GM21390 (cell line): ENCODE measurements at regions not wholly inside any gene's neighbourhood (a gene's known extent, or its start where the extent isn't known, plus 50 kb on each side); places are given as distances from the start of the nearest gene placed in this dataset.
A peak's percentile ranks its signal among the peaks of the same experiment; 100 is the strongest.

Experiments used
- ATAC-seq: cut with Tn5 transposase; IDR thresholded peaks from one replicate; pipeline ENCODE4 v1.9.1; 2021; ENCODE audit not compliant: unreplicated experiment

DNA sequence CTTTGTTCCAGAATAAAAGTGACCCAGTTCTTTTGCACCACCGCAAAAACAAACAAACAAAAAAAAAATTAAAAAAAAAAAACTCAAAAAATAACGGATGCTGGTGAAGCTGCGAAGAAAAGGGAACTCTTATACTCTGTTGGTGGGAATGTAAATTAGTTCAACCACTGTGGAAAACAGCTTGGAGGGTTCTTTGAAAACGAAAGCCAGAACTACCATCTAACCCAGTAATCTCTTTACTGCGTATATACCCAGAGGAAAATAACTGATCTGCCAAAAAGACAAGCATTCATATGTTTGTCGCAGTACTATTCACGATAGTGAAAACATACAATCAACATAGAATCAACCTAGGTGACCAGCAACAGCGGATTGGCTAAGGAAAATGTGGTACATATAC lies 298.9 kb upstream of the CBLB start:
- no peak for ATAC-seq

DNA sequence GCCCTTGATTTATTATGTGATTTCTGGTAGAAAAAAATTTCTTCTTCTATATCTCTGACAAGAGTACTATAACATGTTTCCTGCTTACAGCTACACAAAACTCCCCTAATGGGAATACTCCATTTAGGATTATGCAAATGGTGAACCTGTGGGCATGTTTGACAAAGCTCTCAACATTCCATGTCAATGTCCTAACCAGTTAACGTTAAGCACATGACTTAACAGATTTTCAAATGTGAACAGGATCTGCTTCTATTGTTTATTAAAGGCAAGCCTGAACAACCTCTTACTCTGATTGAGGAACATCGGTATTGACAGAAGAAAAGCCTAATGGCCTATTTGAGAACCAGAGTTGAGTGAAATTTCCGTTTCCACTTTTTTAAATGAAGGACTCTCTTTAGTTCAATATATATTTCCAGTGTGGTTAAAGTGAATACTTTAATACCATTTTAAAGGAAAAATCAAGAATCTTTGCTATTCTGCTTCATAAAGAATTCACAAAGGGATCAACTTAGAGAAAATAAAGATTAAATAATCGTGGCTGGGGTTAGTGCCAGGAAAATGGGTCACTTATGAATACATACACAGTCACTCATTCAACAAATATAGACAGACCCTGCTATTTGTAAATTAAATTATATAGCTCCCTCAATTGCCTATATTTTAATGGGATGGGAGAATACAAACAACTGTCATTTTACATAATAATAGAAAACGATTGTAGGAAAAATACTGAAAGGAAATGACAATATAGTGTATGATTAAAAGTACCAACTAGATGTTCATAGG lies 300.3 kb upstream of the CBLB start:
- ATAC-seq, result no peak

DNA sequence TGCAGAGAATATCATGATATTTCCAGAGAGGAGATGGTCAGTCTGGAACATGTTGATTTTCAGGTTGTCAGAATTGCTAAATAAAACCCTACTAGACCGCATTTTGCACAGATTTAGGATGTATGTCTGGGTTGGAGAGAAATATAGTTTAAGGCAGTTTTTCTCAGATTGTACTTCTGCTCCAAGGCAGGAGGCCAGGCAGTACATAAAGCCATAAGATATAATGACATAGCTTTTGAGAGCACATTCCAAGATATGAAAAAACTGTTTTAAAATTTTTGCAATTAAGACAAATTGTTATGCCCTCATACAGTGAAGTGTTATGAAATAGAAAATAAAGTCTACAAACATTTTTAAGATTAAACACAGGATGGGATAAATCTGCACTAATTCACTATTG lies 301.8 kb upstream of the CBLB start:
- ATAC-seq, result no peak

DNA sequence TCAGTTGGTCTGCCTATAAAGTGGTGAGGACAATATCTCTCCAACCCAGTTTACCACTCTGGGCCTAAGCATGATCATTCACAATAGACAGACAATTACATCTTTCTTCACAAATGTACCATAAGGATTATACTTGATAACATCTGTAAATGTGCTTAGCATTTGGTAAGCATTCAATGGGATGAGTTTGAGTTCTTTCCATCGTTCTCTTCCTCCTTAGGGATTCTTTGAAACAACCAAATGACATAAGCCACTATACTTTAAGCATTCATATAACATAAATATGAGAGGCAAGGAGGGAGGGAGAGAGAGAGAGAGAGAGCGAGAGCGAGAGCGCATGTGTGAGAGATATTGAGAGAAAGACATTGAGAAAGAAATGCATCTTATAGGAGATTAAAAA lies 303.3 kb upstream of the CBLB start:
- ATAC-seq, result no peak

DNA sequence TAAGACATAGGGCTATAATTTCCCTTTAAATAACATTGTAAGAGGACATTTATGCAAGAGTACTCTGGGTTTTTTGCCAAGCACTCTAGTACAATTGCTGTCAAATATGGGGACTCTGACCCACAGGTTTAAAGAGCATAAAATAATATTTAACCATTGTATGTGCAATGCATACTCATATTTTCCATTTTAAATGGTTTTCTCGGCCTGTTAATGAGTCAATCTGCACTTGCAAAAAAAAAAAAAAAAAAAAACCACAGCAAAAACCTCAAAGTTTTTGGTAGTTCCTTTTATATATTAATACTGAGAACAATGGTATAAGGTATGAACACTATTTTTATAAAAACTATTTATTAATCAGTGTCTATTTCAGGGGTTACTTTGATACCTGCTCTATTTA lies 304.0 kb upstream of the CBLB start:
- ATAC-seq, result peak; percentile 51

DNA sequence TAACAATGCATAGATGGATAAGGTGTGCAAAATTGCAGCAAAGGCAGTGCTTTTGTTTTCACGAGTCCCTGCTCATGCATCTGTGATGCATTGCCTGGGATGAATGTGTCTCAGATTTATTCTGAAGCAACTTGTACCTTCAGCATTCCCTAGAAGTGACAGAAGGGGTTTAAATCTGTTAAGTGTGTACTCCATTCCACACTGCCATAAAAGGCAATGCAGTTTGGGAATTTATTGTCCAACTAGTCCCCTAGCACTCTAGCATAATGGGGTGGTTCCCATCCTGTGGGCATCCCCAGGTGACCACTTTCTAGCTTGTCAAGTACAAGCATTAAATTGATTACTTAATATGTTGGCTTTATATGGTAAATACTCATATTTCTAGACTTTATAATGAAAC lies 306.5 kb upstream of the CBLB start:
- ATAC-seq, result no peak

DNA sequence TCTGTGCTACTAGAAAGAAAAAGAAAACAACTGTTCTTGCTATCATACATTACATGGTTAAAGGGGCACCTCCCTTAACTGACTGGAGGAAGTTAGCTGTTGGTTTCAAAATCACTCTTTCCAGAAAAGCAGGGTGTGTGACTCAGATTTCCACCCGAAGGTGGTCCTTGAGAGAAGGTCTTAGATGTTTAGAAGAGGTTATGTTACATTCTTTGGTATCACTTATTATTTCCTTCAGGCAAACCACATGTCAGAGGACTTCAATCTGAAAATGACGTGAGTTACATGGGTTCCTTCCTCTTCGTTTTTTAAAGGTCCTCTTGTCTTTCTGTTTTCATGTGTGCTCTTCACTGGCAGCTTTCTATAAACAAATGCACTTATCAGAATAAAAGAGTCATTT lies 307.9 kb upstream of the CBLB start:
- peak; percentile 82 for ATAC-seq

DNA sequence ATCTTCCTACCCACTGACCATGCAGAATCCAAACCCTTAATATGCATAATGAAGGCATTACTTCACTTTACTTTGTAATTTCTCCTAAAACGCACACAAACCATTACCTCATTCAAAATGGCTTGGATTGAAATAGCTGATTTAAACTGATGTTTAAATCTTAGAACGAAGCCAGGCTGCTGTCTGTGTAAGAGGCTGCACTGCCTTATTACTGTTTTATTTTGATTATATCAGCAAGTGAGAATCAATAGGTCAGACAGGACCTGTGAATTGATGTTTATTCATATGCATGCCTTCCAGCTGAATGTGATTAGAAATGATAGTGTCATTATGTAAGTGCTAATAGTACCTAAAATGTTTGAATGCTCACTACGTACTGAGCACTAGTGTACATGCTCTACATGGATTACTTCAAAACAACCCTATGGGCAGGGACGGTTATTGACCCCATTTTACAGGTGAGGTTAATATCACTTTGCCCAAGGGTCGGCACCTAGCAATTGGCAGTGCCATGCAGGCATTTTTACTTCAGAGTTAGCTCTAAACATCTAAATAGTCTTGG lies 314.2 kb upstream of the CBLB start:
- no peak for ATAC-seq

DNA sequence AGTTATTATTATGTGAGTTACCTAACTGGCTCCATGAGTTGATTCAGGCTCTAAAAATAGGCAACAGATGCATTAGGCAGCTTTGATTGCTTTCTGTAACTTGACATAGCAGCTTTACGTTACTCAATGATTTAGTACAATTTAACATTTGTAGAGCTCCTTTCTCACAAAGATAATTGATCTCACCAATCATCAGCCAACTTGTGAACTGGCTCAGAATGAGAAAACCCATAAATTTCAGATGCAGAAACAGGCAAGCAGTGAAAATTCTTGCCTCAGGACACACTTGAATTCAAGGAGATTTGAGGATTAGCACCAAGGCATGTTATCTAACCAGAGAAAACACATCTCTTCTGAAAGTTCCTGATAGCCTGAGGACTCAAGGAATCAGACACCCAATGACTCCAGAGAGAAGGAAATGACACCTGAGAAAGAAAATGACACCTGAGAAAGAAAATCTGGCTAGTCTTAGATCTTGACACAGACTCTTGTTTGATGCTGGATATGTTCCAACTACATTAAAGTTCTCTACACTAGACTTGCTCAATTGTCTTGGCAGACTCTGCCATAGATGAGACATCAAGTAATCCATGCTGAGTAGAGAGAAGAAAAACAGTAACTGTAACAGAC lies 315.1 kb upstream of the CBLB start:
- ATAC-seq, result peak; percentile 49

DNA sequence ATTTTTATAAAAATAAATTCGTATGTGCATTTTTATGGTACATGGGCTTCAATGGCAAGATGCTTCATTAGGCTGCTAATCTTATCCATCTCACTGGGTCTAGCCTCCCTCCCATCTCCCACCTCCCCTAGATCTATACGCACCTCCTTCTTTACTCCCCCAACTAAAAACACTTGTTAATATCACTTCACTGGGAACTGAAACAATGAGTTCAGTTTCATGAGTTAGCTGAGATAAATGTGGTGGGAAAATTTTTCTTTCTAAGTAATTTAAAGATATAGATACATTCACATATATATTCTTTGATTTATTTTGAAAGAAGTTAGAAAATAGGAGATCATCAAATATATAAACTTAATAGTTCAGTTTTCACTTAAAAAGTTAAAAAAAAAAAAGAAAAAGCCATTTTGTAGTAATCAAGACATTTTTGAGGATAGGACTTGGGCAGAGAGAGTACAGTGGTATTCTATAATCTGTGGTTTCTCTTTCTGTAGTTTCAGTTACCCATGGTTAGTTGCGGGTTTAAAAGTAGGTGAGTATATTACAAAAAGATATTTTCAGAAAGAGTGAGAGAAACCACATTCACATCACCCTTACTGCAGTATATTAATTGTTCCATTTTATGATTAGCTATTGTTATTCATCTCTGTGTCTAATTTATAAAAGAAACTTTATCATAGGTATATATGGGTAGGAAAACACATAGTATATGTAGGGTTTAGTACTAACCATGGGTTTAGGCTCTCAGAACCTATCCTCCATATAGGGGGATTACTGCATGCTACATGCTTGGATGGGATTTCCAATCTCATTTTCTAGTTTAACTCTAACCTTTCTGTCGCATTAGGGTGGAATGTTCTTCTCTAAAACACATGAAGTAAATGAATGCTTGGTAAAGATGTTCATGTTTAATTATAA lies 316.0 kb upstream of the CBLB start:
- ATAC-seq, result peak; percentile 90

DNA sequence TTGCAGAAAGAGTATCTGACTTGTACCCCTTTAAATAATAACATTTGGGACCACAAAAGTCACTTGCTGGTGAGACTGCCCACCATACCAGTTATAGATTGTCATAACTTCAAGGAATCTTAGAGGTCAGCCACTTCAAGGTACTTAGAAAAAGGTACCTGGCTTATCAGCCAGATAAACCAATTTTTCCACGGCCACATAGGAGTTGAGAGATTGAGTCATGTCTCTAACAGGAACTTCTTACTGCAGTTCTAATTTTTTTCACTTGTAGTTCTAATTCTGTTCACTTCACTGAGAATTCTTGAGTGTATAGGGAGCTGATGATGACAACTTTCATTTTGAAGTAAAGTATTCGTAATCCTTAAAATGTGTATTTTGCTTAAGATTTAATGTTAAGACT lies 317.1 kb upstream of the CBLB start:
- ATAC-seq, result no peak

DNA sequence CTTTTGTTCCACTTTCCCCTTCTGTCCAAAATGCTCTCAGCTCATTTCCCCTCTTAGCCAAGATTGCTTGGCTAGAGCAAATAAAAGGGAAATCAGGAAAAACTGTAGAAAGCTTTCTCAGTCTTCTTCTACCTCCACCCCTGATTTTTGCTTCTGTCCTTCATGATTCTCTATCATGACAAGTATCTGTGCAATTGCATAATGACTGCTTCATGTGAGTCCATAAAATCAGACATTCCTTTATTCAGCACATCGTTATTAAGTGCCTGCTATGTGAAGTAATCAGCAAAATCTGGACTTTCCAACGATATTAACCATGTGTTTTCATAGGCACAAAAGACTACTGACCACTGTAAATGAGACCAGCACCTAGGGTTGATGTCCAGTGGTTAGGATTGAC lies 321.5 kb upstream of the CBLB start:
- ATAC-seq, result no peak

DNA sequence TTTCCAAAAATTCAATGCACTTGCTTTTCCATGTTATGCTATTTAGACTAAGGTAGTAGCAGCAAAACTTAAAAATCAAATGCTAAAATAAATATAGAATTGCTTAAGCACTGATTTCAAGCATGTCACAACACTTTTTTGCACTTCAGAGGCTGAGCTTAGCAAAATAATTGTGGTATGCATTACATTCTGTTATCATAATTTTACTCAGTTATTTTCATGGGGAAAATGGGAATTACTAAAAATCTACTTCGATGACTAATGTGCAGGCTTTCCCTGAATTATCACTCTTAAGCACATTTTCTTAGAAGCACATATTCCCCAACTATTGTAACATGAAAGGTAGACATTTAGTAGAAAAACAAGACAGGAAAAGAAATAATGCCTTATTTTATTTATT lies 322.4 kb upstream of the CBLB start:
- ATAC-seq, result no peak

DNA sequence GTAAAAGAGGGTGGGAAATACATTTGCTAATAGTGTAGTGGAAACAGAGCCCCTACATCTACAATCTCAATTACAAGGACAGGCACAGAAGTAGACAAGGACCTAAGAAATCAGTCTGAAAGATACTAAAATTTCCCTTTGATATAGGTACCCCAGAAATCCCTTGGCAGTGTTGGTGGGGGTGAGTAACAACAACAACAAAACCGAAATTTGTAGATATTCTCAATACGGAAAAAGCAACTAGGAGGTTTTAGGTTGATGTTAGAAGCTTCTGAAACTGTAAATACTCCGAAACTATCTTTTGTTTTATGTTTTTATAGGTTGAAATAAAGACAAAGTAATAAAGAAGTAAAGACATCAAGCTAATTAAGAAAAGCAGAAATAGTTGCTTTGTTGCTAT lies 323.1 kb upstream of the CBLB start:
- ATAC-seq, result no peak

DNA sequence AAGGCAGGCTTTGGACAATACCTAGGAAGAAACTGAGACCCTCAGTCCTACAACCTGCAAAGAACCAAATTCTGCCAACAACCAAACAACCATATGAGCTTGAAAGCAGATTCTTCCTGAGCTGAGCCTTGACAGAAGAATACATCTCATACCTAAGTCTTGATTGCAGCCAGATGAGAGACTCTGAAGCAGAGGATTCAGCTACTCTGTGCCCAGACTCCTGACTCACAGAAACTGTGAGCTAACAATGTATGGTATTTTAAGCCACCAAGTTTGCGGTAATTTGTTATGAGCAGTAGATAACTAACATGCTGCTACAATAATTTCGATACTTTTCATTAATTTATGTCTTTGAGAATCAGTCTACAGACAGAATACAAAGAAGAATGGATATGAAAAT lies 325.1 kb upstream of the CBLB start:
- ATAC-seq, result no peak

DNA sequence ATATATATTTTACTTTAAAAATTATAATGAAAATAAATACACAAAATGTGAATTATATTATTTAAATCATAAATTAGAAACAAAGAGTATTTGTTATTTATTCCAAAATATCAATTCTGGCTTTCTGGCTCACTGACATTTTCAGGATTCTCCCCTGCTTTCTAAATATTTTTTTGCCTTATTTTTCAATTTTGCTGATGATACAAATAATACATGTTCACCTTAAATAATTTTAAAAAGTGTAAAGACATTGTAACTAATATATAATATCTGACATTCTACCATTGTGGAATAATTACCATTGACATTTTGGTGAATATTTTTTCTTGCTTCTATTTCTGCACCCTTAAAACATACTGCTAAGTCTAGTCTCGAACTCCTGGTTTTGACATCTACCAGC lies 325.9 kb upstream of the CBLB start:
- ATAC-seq, result no peak

DNA sequence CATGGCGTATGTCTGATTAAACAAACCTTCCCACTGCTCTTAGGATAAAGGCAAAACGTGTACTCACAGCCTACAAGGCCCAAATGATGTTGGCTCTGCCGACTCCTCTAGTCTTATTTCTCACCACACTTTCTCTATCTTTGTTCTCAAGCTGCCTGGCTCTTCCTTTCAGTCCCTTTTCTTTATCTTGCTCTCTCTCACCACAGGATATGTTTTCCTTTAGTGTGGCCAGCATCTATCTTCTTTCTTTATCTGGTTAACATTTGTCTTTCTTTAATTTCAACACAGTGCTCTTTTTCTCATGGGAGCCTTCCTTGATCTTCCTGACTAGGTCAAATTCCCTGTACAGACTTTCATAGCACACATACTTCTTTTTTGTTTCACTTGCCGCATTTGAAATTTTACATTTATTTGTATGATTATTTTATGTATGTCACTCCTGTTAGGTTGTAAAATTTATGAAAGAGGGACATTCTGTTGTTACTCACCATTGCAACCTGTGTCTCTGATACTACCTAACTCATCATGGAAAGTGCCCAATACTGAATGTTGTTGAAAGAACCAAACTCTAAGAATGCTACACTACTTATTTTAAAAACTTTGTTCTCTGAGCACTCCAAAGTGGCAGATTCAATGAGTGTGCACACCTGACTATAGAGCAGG lies 328.9 kb upstream of the CBLB start:
- no peak for ATAC-seq

DNA sequence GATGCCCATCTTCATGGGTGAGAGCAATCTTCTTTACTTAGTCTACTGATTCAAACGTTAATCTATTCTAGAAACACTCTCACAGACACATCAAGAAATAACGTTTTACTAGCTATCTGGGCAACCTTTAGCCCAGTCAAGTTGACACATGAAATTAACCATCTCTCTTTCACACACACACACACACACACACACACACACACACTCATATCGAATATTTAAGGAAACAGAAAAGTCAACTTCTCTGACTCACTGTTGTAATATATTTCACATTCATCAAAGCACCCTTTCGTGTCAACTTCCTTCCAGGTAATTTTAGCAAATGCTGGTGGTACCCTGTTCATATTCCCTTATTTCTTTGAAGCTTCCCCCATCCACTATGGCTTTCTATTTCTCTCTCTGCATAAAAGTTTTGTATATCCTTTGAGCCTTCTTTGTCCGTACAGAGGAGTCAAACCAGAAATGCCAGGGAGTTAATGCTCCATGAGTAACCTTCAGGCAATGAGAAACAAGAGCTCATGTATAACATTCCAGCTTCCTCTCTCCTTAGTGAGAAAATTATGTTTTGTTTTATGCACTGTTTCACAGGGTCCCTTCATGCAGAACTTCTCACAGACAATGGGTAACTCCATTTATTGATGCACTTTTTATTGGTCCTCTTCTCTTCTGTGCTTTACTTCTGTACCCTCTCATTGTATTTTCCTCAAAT lies 335.5 kb upstream of the CBLB start:
- no peak for ATAC-seq

DNA sequence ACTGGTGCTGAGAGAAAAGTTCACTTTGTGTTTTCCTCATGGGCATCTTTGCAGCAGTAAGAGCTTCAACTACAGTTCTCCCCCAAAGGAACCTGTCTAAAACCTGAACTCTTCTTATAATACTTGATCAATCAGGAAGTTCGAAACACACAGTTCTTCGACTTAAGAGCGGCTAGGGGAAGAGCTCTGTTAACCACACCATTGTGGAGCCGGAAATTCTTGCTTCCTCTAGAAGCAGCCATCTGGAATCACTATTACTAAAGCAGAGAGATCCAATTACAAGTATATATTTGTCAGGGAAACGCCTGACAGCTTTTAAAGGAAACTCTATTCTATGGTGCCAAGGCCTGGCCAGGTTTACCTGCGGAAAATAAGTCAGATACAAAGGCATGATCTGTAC lies 337.3 kb upstream of the CBLB start:
- peak; percentile 92 for ATAC-seq

DNA sequence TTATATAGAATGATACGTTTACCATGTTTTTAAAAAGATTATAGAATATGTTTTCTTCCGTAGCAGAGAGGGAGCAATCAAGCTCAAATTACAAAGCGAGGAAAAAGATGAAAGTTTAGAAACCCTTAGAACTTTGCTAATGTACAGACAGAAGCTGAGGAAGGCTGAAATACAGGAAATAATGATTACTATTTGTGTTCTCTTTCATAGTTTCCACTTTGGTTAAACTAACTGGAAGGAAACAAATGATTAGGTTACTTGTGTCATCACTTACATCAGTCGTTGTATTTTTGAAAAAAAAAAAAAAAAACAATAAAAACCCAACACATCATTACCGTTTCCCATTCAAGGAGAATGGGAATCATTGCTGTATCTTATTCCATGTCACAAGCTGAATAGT lies 337.8 kb upstream of the CBLB start:
- peak; percentile 28 for ATAC-seq
